HepG2 (cell line): ENCODE measurements at regions not wholly inside any gene's neighbourhood (a gene's known extent, or its start where the extent isn't known, plus 50 kb on each side); places are given as distances from the start of the nearest gene placed in this dataset.

Experiments
- ATAC-seq: fragments of 200-7000 bp; cut with Tn5 transposase; 3 replicates; pipeline ENCODE4 v1.9.1; 2020; ENCODE audit warnings: mild to moderate bottlenecking, moderate library complexity
- BruUV-seq: library from RNA; stranded (reverse); fragments of 400-500 nt; replicated peaks from 2 replicates; lab custom pipeline; 2021; lab: Mats Ljungman, UMichigan
- CTCF ChIA-PET: fragments of 300-600 bp; formaldehyde crosslinking; extraction: SDS; loops from one replicate; lab custom pipeline; 2021; ENCODE audit warnings: low total read pairs, inconsistent platforms, low intra/inter-chr PET ratio; lab: Yijun Ruan, JAX
- POLR2A ChIA-PET: fragments of 350-600 bp; sonication (Branson Sonifier 250); formaldehyde crosslinking; loops from one replicate; lab custom pipeline; 2020; ENCODE audit warnings: antibody characterized with exemption, inconsistent platforms; lab: Yijun Ruan, JAX
- DNase-seq: peaks from one replicate; pipeline ENCODE4 v3.0.0-alpha.2; 2015; ENCODE audit warnings: low spot score
- FAIRE-seq: peaks from 3 replicates; lab custom pipeline; 2011; peaks lifted over from hg19 to GRCh38; lab: Jason Lieb, UNC
- H2AFZ ChIP-seq: one replicate; pipeline ENCODE4 v1.6.1; 2011; ENCODE audit warnings: low read length, inconsistent platforms
- H3K27ac ChIP-seq: fragments of 300-600 bp; 3 replicates; pipeline ENCODE4 v1.8.0; 2011; ENCODE audit warnings: mixed run types, mild to moderate bottlenecking, mixed read lengths, low read length, inconsistent platforms; ENCODE audit not compliant: insufficient read depth; ENCODE audit errors: extremely low read length
- H3K27me3 ChIP-seq, 2 experiments: fragments of 200-600 bp in 1 of 2; 2 replicates in 1 of 2; 3 replicates in 1 of 2; pipeline versions ENCODE4 v1.6.0 to v1.8.0; 2011; ENCODE audit warnings: low read length in 2 of 2, mild to moderate bottlenecking in 2 of 2, moderate library complexity in 2 of 2, inconsistent platforms in 1 of 2; ENCODE audit not compliant: insufficient read depth in 2 of 2, control insufficient read depth in 1 of 2
- H3K36me3 ChIP-seq, 2 experiments: fragments of 200-600 bp in 1 of 2; replicated peaks in 1 of 2; 2 replicates in 1 of 2; 3 replicates in 1 of 2; pipeline versions ENCODE4 v1.5.1 to v1.8.0; 2011; ENCODE audit warnings: low read length in 2 of 2, inconsistent platforms in 1 of 2; ENCODE audit not compliant: insufficient read depth in 2 of 2, control insufficient read depth in 1 of 2
- H3K4me1 ChIP-seq: 2 replicates; pipeline ENCODE4 v1.5.1; 2012; ENCODE audit warnings: low read length, inconsistent platforms; ENCODE audit not compliant: insufficient read depth
- H3K4me2 ChIP-seq: 2 replicates; pipeline ENCODE4 v1.6.0; 2011; ENCODE audit warnings: low read depth, low read length, inconsistent platforms
- H3K4me3 ChIP-seq, 3 experiments: fragments of 200-600 bp in 1 of 3; sonication (generic), shearing (Covaris generic) in 1 of 3; replicated peaks in 1 of 3; 2 replicates each; pipeline ENCODE4 v1.5.1; 2011 to 2016; ENCODE audit warnings: low read length in 3 of 3, inconsistent platforms in 2 of 3, low read depth in 2 of 3, mild to moderate bottlenecking in 2 of 3, control low read depth in 1 of 3, mixed read lengths in 1 of 3; ENCODE audit not compliant: insufficient read depth in 1 of 3
- H3K79me2 ChIP-seq: one replicate; pipeline ENCODE4 v1.6.1; 2011; ENCODE audit warnings: low read length, inconsistent platforms; ENCODE audit not compliant: insufficient read depth
- H3K9ac ChIP-seq: 2 replicates; pipeline ENCODE4 v1.6.0; 2011; ENCODE audit warnings: mild to moderate bottlenecking, low read depth, low read length, inconsistent platforms; ENCODE audit not compliant: insufficient read depth
- H3K9me3 ChIP-seq: 2 replicates; pipeline ENCODE4 v1.5.1; 2012; ENCODE audit warnings: mild to moderate bottlenecking, low read length
- H4K20me1 ChIP-seq: 2 replicates; pipeline ENCODE4 v1.6.0; 2011; ENCODE audit warnings: inconsistent platforms, mild to moderate bottlenecking, low read length, moderate library complexity; ENCODE audit not compliant: insufficient read depth
- BORCS8-MEF2B ChIP-seq: sonication (generic); formaldehyde crosslinking; IDR thresholded peaks from 2 replicates; pipeline ENCODE4 v1.8.0; 2022; ENCODE audit warnings: mild to moderate bottlenecking, missing genetic modification reagents
- CENPX ChIP-seq: sonication (generic); formaldehyde crosslinking; IDR thresholded peaks from 2 replicates; pipeline ENCODE4 v1.9.0; 2021; ENCODE audit warnings: mild to moderate bottlenecking, missing genetic modification reagents, moderate library complexity
- GPN1 ChIP-seq: sonication (generic); formaldehyde crosslinking; IDR thresholded peaks from 2 replicates; pipeline ENCODE4 v1.5.1; 2020; ENCODE audit warnings: missing genetic modification reagents, borderline replicate concordance
- HNF4A ChIP-seq: sonication (generic); formaldehyde crosslinking; IDR thresholded peaks from 2 replicates; pipeline ENCODE4 v1.4.0; 2020; ENCODE audit warnings: missing genetic modification reagents
- KAT8 ChIP-seq: IDR thresholded peaks from 2 replicates; pipeline ENCODE4 v1.6.1; 2016; ENCODE audit warnings: missing genetic modification reagents, missing compliant biosample characterization
- KDM3A ChIP-seq: IDR thresholded peaks from 2 replicates; pipeline ENCODE4 v1.6.1; 2018; ENCODE audit warnings: low read depth, missing compliant biosample characterization
- MEF2D ChIP-seq: sonication (generic); formaldehyde crosslinking; IDR thresholded peaks from 2 replicates; pipeline ENCODE4 v1.5.1; 2020; ENCODE audit warnings: mild to moderate bottlenecking, missing genetic modification reagents
- PRMT3 ChIP-seq: sonication (generic); formaldehyde crosslinking; IDR thresholded peaks from 2 replicates; pipeline ENCODE4 v1.8.1; 2022; ENCODE audit warnings: low read depth, mild to moderate bottlenecking, moderate library complexity, missing genetic modification reagents, borderline replicate concordance
- SMYD3 ChIP-seq: sonication (generic); formaldehyde crosslinking; IDR thresholded peaks from 2 replicates; pipeline ENCODE4 v1.8.1; 2023; ENCODE audit warnings: mild to moderate bottlenecking, missing genetic modification reagents
- SPEN ChIP-seq: sonication (generic); formaldehyde crosslinking; IDR thresholded peaks from 2 replicates; pipeline ENCODE4 v1.5.1; 2020; ENCODE audit warnings: low read depth, mild to moderate bottlenecking, missing genetic modification reagents
- ZBTB37 ChIP-seq: sonication (generic); formaldehyde crosslinking; IDR thresholded peaks from 2 replicates; pipeline ENCODE4 v1.4.0; 2020; ENCODE audit warnings: mild to moderate bottlenecking, missing genetic modification reagents
- ZNF235 ChIP-seq: sonication (generic); formaldehyde crosslinking; IDR thresholded peaks from 2 replicates; pipeline ENCODE4 v1.8.1; 2023; ENCODE audit warnings: mild to moderate bottlenecking, missing genetic modification reagents, borderline replicate concordance
- ZNF720 ChIP-seq: sonication (generic); formaldehyde crosslinking; IDR thresholded peaks from 2 replicates; pipeline ENCODE4 v1.4.0; 2020; ENCODE audit warnings: missing genetic modification reagents
- ZNF841 ChIP-seq: sonication (generic); formaldehyde crosslinking; IDR thresholded peaks from 2 replicates; pipeline ENCODE4 v1.8.1; 2023; ENCODE audit warnings: missing genetic modification reagents, borderline replicate concordance
- ZSCAN30 ChIP-seq: sonication (generic); formaldehyde crosslinking; IDR thresholded peaks from 2 replicates; pipeline ENCODE4 v1.5.0; 2020; ENCODE audit warnings: mild to moderate bottlenecking, missing genetic modification reagents
- WGBS: methylation state at CpG from one replicate; pipeline ENCODE4 v1.1.6; 2017; ENCODE audit warnings: low lambda C conversion rate; 5-methylcytosine and 5-hydroxymethylcytosine counted together
- in situ Hi-C: cut with HindIII; loops from 2 replicates; pipeline ENCODE4 v1.10.0; 2017; ENCODE audit warnings: low pct_unique_long_range_greater_than_20kb; ENCODE audit not compliant: extremely low pct_ligation_motif_present
- intact Hi-C: fragments of 100-400 bp; cut with micrococcal nuclease; formaldehyde crosslinking; loops from one replicate; pipeline ENCODE4 v1.10.0; 2022; ENCODE audit not compliant: unreplicated experiment
- TF ChIP-seq, protein P1 (sequence below): sonication (generic); formaldehyde crosslinking; conservative IDR thresholded peaks from 2 replicates; pipeline ENCODE4 v1.8.0; 2022; ENCODE audit warnings: missing genetic modification reagents
- TF ChIP-seq, protein P2 (sequence below): sonication (generic); formaldehyde crosslinking; IDR thresholded peaks from 2 replicates; pipeline ENCODE4 v1.9.0; 2021; ENCODE audit warnings: missing genetic modification reagents, mild to moderate bottlenecking, borderline replicate concordance
- TF ChIP-seq, protein P3 (sequence below): sonication (generic); formaldehyde crosslinking; IDR thresholded peaks from 2 replicates; pipeline ENCODE4 v1.5.0; 2020; ENCODE audit warnings: mild to moderate bottlenecking, missing genetic modification reagents

DNA sequence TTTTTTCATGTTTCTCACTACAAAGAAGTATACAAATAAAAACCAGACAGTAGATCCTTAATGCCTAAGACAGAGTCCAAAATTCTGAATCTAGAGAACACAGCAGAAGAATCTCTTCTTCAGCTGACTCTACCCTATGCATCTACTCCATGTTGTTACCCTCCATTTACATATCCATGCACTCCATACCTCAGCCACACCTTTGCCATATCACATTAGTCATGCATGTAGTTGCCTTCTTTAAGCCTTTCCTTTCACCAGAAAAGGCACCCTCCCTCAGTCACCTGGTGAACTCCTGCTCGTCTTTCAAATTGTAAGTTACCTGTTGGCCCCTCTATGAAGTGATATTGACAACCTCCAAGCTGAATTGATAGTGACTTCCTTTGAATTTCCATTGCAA is 271.2 kb upstream of the FAR2 start:
- 3% methylated on average over 1 of the region's 1 CpG for WGBS
- no peak overlapping the region for H3K9ac ChIP-seq
- ChIA-PET POLR2A (no interaction called here), CTCF (no interaction called here)
- in situ Hi-C loops (no loop called here), intact Hi-C loops (loop anchor here (10.0 kb wide), 1 partner anchor 903 kb away; the partner anchor contains the start of gene PTHLH)
- no peaks in the 10 kb centered on the region for H3K27me3 ChIP-seq
- FAIRE-seq, result no peak
- ATAC-seq, result no peak
- no TSS peak for BruUV-seq
- H4K20me1 ChIP-seq, result no peaks in the 10 kb centered on the region
- H2AFZ ChIP-seq, result no peak overlapping the region
- no peak overlapping the region for H3K27ac ChIP-seq
- no peaks in the 10 kb centered on the region for H3K4me1 ChIP-seq
- no peaks in the 10 kb centered on the region for H3K79me2 ChIP-seq
- no peaks in the 10 kb centered on the region for H3K9me3 ChIP-seq
- H3K4me2 ChIP-seq, result no peak overlapping the region
- H3K36me3 ChIP-seq, result no peaks in the 10 kb centered on the region
- no peak overlapping the region for H3K4me3 ChIP-seq
- no peak for DNase-seq
- no peak for TF ChIP-seq SMYD3 (CRISPR knock-in tag)
- TF ChIP-seq, protein P1, sequence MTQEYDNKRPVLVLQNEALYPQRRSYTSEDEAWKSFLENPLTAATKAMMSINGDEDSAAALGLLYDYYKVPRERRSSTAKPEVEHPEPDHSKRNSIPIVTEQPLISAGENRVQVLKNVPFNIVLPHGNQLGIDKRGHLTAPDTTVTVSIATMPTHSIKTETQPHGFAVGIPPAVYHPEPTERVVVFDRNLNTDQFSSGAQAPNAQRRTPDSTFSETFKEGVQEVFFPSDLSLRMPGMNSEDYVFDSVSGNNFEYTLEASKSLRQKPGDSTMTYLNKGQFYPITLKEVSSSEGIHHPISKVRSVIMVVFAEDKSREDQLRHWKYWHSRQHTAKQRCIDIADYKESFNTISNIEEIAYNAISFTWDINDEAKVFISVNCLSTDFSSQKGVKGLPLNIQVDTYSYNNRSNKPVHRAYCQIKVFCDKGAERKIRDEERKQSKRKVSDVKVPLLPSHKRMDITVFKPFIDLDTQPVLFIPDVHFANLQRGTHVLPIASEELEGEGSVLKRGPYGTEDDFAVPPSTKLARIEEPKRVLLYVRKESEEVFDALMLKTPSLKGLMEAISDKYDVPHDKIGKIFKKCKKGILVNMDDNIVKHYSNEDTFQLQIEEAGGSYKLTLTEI (CRISPR knock-in tag), result no peak
- TF ChIP-seq SPEN (CRISPR knock-in tag), result no peak
- no peak for TF ChIP-seq KAT8
- TF ChIP-seq ZNF235 (CRISPR knock-in tag), result no peak
- TF ChIP-seq MEF2D (CRISPR knock-in tag), result no peak
- TF ChIP-seq ZBTB37 (CRISPR knock-in tag), result no peak
- no peak for TF ChIP-seq ZSCAN30 (CRISPR knock-in tag)
- TF ChIP-seq PRMT3 (CRISPR knock-in tag), result no peak
- TF ChIP-seq GPN1 (CRISPR knock-in tag), result no peak
- TF ChIP-seq, protein P2, sequence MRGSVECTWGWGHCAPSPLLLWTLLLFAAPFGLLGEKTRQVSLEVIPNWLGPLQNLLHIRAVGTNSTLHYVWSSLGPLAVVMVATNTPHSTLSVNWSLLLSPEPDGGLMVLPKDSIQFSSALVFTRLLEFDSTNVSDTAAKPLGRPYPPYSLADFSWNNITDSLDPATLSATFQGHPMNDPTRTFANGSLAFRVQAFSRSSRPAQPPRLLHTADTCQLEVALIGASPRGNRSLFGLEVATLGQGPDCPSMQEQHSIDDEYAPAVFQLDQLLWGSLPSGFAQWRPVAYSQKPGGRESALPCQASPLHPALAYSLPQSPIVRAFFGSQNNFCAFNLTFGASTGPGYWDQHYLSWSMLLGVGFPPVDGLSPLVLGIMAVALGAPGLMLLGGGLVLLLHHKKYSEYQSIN (CRISPR knock-in tag), result no peak
- no peak for TF ChIP-seq HNF4A
- no peak for TF ChIP-seq KDM3A
- TF ChIP-seq ZNF841, result no peak
- no peak for TF ChIP-seq ZNF720 (CRISPR knock-in tag)
- TF ChIP-seq CENPX (CRISPR knock-in tag), result no peak
- TF ChIP-seq, protein P3, sequence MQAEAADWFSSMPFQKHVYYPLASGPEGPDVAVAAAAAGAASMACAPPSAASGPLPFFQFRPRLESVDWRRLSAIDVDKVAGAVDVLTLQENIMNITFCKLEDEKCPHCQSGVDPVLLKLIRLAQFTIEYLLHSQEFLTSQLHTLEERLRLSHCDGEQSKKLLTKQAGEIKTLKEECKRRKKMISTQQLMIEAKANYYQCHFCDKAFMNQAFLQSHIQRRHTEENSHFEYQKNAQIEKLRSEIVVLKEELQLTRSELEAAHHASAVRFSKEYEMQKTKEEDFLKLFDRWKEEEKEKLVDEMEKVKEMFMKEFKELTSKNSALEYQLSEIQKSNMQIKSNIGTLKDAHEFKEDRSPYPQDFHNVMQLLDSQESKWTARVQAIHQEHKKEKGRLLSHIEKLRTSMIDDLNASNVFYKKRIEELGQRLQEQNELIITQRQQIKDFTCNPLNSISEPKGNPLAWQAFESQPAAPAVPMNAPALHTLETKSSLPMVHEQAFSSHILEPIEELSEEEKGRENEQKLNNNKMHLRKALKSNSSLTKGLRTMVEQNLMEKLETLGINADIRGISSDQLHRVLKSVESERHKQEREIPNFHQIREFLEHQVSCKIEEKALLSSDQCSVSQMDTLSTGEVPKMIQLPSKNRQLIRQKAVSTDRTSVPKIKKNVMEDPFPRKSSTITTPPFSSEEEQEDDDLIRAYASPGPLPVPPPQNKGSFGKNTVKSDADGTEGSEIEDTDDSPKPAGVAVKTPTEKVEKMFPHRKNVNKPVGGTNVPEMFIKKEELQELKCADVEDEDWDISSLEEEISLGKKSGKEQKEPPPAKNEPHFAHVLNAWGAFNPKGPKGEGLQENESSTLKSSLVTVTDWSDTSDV (CRISPR knock-in tag), result no peak
- TF ChIP-seq BORCS8-MEF2B (CRISPR knock-in tag), result no peak
